ENCODE measurements at regions not wholly inside any gene's neighbourhood (a gene's known extent, or its start where the extent isn't known, plus 50 kb on each side); places are given as distances from the start of the nearest gene placed in this dataset.

DNA sequence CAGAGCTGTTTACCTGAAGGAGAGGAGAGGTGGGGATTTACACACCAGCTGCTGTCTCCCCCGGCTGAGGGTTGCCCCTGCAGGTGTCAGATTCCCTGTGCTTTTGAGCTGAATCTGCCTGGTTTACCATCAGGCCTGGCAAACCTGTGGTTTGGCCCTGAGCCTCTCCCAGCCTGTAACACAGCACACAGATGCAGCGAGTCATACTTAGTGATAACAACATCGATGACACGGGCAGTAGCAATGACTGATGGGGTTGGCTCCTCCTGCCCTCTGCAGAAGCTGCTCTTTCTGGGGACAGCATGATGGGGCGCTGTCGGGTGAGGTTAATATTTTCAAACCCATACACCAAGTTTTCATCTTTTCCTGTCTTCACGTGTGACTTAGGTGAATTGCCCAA lies 380.0 kb upstream of the B3GAT1 start:
- WGBS (ENCODE audit: insufficient coverage, low coverage, low lambda C conversion rate, missing lambda C conversion rate), result 43% methylated on average over 1 of the region's 7 CpGs
- DNase-seq (no peak), ATAC-seq (no peak)
- Histone ChIP-seq H3K36me3 (no peaks in the 10 kb centered on the region), H3K4me3 (no peak overlapping the region), H3K27ac (no peak overlapping the region), H3K4me1 (no peaks in the 10 kb centered on the region), H3K27me3 (no peaks in the 10 kb centered on the region), H3K9me3 (no peaks in the 10 kb centered on the region)
- intact Hi-C loops (cut with DNase I), result no loop called here
- TF ChIP-seq, protein P1, sequence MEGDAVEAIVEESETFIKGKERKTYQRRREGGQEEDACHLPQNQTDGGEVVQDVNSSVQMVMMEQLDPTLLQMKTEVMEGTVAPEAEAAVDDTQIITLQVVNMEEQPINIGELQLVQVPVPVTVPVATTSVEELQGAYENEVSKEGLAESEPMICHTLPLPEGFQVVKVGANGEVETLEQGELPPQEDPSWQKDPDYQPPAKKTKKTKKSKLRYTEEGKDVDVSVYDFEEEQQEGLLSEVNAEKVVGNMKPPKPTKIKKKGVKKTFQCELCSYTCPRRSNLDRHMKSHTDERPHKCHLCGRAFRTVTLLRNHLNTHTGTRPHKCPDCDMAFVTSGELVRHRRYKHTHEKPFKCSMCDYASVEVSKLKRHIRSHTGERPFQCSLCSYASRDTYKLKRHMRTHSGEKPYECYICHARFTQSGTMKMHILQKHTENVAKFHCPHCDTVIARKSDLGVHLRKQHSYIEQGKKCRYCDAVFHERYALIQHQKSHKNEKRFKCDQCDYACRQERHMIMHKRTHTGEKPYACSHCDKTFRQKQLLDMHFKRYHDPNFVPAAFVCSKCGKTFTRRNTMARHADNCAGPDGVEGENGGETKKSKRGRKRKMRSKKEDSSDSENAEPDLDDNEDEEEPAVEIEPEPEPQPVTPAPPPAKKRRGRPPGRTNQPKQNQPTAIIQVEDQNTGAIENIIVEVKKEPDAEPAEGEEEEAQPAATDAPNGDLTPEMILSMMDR (IDR thresholded peaks at IDR 0.05), result no peak
- TF ChIP-seq POLR2A (IDR thresholded peaks at IDR 0.05), result no peak

DNA sequence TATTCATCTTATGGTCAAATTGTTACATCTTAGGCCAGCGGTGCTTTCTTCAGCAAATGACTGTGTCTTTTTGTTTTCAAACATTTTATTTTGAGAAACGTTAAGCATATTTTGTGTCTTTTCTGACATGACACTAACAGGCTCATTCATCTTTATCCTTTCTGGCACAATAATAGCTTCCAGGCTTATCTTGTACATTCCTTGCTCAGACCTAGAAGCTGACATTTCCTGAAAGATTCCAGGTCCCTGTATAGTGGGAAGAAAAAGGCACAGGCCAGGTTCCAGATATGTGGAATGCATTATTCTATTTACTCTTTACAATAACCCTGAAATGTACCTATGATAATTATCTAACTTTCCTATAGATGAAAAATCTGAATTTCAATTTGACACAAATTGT lies 379.1 kb upstream of the B3GAT1 start:
- Histone ChIP-seq H3K36me3 (no peaks in the 10 kb centered on the region), H3K4me3 (no peak overlapping the region), H3K4me1 (no peaks in the 10 kb centered on the region), H3K9me3 (no peaks in the 10 kb centered on the region), H3K27me3 (no peaks in the 10 kb centered on the region), H3K27ac (no peak overlapping the region)
- DNase-seq, result no peak
- TF ChIP-seq, protein P1 (IDR thresholded peaks at IDR 0.05), result no peak
- TF ChIP-seq POLR2A (IDR thresholded peaks at IDR 0.05), result no peak
- WGBS (ENCODE audit: insufficient coverage, low coverage, low lambda C conversion rate, missing lambda C conversion rate), result 44% methylated on average over 2 of the region's 2 CpGs
- intact Hi-C loops (cut with DNase I), result no loop called here
- ATAC-seq, result no peak

DNA sequence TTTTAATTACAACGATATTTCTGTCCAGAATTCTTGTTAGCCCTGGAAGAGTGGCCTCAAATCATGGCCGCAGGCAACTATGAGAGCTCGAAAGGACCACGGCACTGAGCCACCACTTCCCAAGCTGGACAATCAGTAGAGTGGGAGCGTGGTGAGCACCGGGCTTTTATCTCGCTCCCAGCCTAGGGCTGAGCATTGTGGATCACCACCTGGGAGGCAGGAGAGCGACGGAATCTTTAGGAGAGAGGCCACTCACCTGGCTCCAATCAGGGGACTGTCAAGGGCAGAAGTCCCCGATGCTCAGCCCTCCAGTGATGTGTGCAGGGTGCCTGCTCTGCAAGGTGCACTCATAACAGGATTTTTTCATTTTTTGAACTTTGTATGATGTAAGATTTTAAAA lies 377.1 kb upstream of the B3GAT1 start:
- Histone ChIP-seq H3K9me3 (no peaks in the 10 kb centered on the region), H3K36me3 (no peaks in the 10 kb centered on the region), H3K27me3 (no peaks in the 10 kb centered on the region), H3K4me1 (no peaks in the 10 kb centered on the region), H3K27ac (no peak overlapping the region), H3K4me3 (no peak overlapping the region)
- no peak for DNase-seq
- 81% methylated on average over 8 of the region's 10 CpGs for WGBS (ENCODE audit: insufficient coverage, low coverage, low lambda C conversion rate, missing lambda C conversion rate)
- intact Hi-C loops (cut with DNase I), result no loop called here
- TF ChIP-seq, protein P1 (IDR thresholded peaks at IDR 0.05), result no peak
- TF ChIP-seq POLR2A (IDR thresholded peaks at IDR 0.05), result no peak
- ATAC-seq, result no peak

DNA sequence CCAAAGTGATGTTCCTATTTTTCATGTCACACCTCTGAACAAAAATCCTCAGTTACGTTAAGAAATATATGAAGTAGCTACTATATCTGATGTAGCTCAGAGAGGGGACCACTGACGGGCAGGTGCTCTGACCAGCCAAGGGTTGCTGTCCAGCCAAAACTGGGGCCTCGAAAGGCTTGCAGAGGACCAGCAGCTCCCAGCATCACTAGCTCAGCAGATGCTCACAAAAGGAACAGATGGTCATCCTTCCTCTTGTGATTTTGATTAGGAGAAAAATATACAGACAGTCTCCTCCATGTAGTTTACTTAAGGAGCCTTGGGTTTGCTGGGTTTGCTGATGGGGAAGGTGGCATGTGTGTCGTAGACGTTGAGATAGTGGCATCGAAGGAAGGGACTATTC lies 374.6 kb upstream of the B3GAT1 start:
- Histone ChIP-seq H3K9me3 (no peaks in the 10 kb centered on the region), H3K4me1 (no peaks in the 10 kb centered on the region), H3K36me3 (no peaks in the 10 kb centered on the region), H3K27ac (no peak overlapping the region), H3K4me3 (no peak overlapping the region), H3K27me3 (no peaks in the 10 kb centered on the region)
- intact Hi-C loops (cut with DNase I), result no loop called here
- TF ChIP-seq, protein P1 (IDR thresholded peaks at IDR 0.05), result no peak
- no peak for TF ChIP-seq POLR2A (IDR thresholded peaks at IDR 0.05)
- WGBS (ENCODE audit: insufficient coverage, low coverage, low lambda C conversion rate, missing lambda C conversion rate), result 81% methylated on average over 6 of the region's 6 CpGs
- DNase-seq (no peak), ATAC-seq (no peak)

DNA sequence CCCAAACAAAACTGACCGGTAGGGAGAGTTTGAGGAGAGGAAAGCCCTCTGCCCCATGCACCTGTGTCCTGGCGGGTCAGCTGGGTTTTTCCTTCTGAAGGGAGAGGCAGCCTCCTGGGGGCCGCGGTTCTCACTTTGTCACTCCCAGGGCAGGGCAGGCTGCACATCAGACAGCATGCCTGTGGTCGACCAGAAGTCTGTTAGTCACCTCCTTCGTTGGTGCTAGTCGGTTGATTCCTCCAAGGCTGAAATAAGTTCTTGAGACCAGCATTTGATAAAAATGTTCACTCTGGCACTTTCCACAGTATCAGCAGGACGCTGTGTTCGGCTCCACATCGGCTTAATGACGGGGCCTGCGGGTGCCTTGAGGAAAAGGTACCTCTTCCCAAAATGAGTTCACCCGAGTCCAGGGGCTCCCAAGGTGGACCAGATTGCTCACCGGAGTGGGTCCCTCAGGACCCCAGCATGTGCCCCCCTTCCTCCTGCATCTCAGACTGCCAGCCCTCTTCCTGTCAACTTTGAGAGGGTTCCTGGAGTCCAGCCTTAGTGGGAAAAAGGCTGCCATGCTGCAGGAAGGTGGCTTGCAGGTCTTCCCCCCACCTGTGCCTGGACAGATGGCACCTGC lies 373.7 kb upstream of the B3GAT1 start:
- no peak for DNase-seq
- TF ChIP-seq, protein P1 (IDR thresholded peaks at IDR 0.05), result no peak
- TF ChIP-seq POLR2A (IDR thresholded peaks at IDR 0.05), result no peak
- Histone ChIP-seq H3K27ac (no peak overlapping the region), H3K4me1 (no peaks in the 10 kb centered on the region), H3K9me3 (no peaks in the 10 kb centered on the region), H3K27me3 (no peaks in the 10 kb centered on the region), H3K4me3 (no peak overlapping the region), H3K36me3 (no peaks in the 10 kb centered on the region)
- intact Hi-C loops (cut with DNase I), result no loop called here
- ATAC-seq, result no peak
- 70% methylated on average over 3 of the region's 14 CpGs for WGBS (ENCODE audit: insufficient coverage, low coverage, low lambda C conversion rate, missing lambda C conversion rate)

Measured in right lobe of liver (tissue), 6 donors.